ENCODE measurements at regions not wholly inside any gene's neighbourhood (a gene's known extent, or its start where the extent isn't known, plus 50 kb on each side); places are given as distances from the start of the nearest gene placed in this dataset.

DNA sequence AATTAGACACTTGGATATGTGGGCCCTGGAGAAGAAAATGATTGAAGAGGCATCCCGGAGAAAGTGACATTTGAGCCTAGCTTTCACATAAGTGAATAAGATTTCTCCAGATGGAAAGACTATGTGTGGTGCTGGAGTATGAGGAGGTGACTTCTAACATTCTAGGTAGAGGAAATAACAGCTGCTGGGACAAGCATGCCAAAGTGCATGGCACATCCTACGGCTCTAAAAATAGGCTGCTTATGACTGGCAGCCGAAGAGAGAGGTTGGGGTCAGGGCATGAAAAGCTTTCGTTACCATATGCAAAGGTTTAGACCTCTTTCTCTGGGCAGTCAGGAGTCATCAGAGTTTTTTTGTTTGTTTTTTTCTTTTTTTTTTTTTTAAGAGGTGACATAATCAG lies 142.0 kb downstream of the SOX3 start:
- intact Hi-C loops (cut with DNase I): no loop called here
- TF ChIP-seq, protein P1, sequence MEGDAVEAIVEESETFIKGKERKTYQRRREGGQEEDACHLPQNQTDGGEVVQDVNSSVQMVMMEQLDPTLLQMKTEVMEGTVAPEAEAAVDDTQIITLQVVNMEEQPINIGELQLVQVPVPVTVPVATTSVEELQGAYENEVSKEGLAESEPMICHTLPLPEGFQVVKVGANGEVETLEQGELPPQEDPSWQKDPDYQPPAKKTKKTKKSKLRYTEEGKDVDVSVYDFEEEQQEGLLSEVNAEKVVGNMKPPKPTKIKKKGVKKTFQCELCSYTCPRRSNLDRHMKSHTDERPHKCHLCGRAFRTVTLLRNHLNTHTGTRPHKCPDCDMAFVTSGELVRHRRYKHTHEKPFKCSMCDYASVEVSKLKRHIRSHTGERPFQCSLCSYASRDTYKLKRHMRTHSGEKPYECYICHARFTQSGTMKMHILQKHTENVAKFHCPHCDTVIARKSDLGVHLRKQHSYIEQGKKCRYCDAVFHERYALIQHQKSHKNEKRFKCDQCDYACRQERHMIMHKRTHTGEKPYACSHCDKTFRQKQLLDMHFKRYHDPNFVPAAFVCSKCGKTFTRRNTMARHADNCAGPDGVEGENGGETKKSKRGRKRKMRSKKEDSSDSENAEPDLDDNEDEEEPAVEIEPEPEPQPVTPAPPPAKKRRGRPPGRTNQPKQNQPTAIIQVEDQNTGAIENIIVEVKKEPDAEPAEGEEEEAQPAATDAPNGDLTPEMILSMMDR (IDR thresholded peaks at IDR 0.05): no peak
- no peak for DNase-seq
- Histone ChIP-seq H3K36me3 (no peaks in the 10 kb centered on the region), H3K27ac (no peak overlapping the region), H3K27me3 (no peaks in the 10 kb centered on the region), H3K9me3 (no peaks in the 10 kb centered on the region), H3K4me1 (no peaks in the 10 kb centered on the region), H3K4me3 (no peak overlapping the region)
- WGBS, 2 donors: 52 to 63% methylated on average over 4 of the region's 4 CpGs
- ATAC-seq: peak in 1 of 8 donors; percentile 52

DNA sequence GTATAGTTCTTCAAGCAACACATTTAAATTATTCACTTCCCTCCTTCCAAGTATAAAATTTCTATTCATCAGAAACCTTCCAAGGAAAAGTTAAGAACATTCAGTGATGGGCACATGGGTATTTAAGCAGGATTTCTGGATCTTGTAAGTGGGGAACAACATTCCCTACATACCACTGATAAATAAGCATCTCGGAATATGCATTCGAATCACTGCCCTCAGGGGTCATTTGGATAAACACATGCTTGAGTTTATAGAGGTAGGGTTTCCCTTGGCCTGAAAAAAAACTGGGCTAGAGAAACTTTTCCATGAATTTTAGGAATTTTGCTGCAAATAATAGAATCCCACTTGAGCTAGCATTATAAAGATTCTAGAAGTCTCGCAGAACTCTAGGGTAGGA lies 143.9 kb downstream of the SOX3 start:
- no peaks in the 10 kb centered on the region for H3K9me3 ChIP-seq
- TF ChIP-seq, protein P1 (IDR thresholded peaks at IDR 0.05): no peak
- 39 to 45% methylated on average over 3 of the region's 3 CpGs for WGBS, 2 donors
- intact Hi-C loops (cut with DNase I): no loop called here
- no peaks in the 10 kb centered on the region for H3K4me1 ChIP-seq
- H3K36me3 ChIP-seq: no peaks in the 10 kb centered on the region
- DNase-seq: no peak
- no peak overlapping the region for H3K27ac ChIP-seq
- no peak overlapping the region for H3K4me3 ChIP-seq
- ATAC-seq: no peak
- H3K27me3 ChIP-seq: no peaks in the 10 kb centered on the region

DNA sequence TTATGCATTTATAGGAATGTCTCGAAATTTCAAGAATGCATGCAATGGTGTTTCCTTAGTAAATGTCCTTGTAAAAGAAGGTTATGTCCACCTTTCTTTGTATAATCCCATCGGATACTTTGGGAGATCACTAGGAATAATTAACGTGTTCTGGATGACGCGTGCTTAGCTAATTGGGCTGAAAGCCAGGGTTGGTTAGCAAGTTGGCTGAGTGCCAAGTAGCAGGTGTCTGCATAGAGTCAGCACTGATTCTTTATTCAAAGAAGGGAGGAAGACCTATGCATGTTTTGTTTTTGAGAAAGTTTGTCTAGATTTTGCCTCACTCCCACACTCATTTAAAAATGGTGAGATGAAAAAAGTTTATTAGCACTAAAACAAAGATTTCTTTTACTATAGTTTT lies 144.6 kb downstream of the SOX3 start:
- no peaks in the 10 kb centered on the region for H3K36me3 ChIP-seq
- H3K27me3 ChIP-seq: no peaks in the 10 kb centered on the region
- WGBS, 2 donors: 34 to 35% methylated on average over 5 of the region's 5 CpGs
- no peak for ATAC-seq
- no peaks in the 10 kb centered on the region for H3K9me3 ChIP-seq
- TF ChIP-seq, protein P1 (IDR thresholded peaks at IDR 0.05): no peak
- no peak for DNase-seq
- no peak overlapping the region for H3K4me3 ChIP-seq
- no peak overlapping the region for H3K27ac ChIP-seq
- no peaks in the 10 kb centered on the region for H3K4me1 ChIP-seq
- intact Hi-C loops (cut with DNase I): no loop called here

DNA sequence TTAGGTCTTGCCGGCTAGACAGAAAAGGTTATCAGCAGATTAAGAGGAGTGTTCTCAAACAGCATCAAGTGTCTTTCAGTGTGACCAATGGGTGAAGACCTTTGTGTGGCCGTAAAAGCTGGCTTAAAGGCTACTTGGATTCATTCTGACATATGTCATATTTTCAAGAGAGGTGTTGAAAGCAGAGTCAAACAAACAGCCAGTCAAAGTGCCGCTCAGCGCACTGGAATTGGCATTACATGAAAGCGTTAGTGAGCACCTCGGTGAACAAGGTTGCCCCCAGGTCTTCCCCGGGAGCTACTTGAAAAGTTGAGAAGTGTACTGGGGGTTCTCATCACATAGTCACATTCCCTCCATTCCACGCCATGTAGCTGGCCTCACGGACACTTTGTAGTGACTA lies 148.9 kb downstream of the SOX3 start:
- no peaks in the 10 kb centered on the region for H3K4me1 ChIP-seq
- ATAC-seq (peak in 1 of 8 donors; percentile 48), DNase-seq (no peak)
- no peaks in the 10 kb centered on the region for H3K9me3 ChIP-seq
- WGBS, 2 donors: 28 to 31% methylated on average over 9 of the region's 9 CpGs
- H3K4me3 ChIP-seq: no peak overlapping the region
- H3K36me3 ChIP-seq: no peaks in the 10 kb centered on the region
- no peak overlapping the region for H3K27ac ChIP-seq
- intact Hi-C loops (cut with DNase I): no loop called here
- TF ChIP-seq, protein P1 (IDR thresholded peaks at IDR 0.05): no peak
- H3K27me3 ChIP-seq: no peaks in the 10 kb centered on the region

DNA sequence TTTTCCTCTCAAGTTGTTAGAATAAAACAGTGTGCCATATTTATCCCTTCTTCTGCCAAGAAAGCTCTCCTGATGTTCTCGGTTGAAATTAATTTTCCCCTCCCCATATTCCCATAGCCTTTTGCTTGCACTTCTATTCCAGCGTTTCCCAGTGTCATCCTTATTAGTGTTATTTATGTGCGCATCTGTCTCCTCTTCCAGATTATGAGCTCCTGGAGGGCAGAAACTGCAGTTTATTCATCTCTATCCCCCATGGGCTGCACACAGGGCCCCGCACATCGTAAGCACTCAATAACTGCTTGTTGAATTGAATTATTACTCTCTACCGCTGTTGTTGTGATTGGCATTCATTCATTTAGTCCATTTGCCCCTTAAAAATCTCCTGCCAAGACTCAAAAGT lies 149.4 kb downstream of the SOX3 start:
- no peak for DNase-seq
- H3K36me3 ChIP-seq: no peaks in the 10 kb centered on the region
- H3K9me3 ChIP-seq: no peaks in the 10 kb centered on the region
- 74 to 82% methylated on average over 6 of the region's 6 CpGs for WGBS, 2 donors
- H3K4me1 ChIP-seq: no peaks in the 10 kb centered on the region
- H3K27me3 ChIP-seq: no peaks in the 10 kb centered on the region
- H3K27ac ChIP-seq: no peak overlapping the region
- ATAC-seq: no peak
- H3K4me3 ChIP-seq: no peak overlapping the region
- TF ChIP-seq, protein P1 (IDR thresholded peaks at IDR 0.05): no peak
- intact Hi-C loops (cut with DNase I): no loop called here
